K562 (cell line): ENCODE measurements at regions not wholly inside any gene's neighbourhood (a gene's known extent, or its start where the extent isn't known, plus 50 kb on each side); places are given as distances from the start of the nearest gene placed in this dataset.

ENCODE experiments used
- IFI16 ChIP-seq: fragments of 250-450 bp; sonication (Bioruptor Pico); IDR thresholded peaks from 2 replicates; pipeline ENCODE4 v2.1.2; 2022; ENCODE audit warnings: mild to moderate bottlenecking, inconsistent platforms
- KLF16 ChIP-seq: IDR thresholded peaks from 2 replicates; pipeline ENCODE4 v1.6.1; 2016; ENCODE audit warnings: antibody characterized with exemption
- SETDB1 ChIP-seq: IDR thresholded peaks from one replicate; pipeline ENCODE4 v1.6.1; 2012; ENCODE audit warnings: low read length, control low read depth, inconsistent platforms
- TAL1 ChIP-seq: fragments of 450-650 bp; IDR thresholded peaks from 2 replicates; pipeline ENCODE4 v1.6.1; 2016; ENCODE audit warnings: mild to moderate bottlenecking
- ZNF140 ChIP-seq: fragments of 250-450 bp; sonication (Bioruptor Pico); IDR thresholded peaks from 2 replicates; pipeline ENCODE4 v1.8.0; 2021; ENCODE audit warnings: moderate library complexity, mild to moderate bottlenecking, inconsistent platforms
- TF ChIP-seq, protein P1 (sequence below): fragments of 250-450 bp; sonication (Bioruptor Pico); IDR thresholded peaks from 2 replicates; pipeline ENCODE4 v1.4.0; 2020; ENCODE audit warnings: mild to moderate bottlenecking, moderate library complexity, borderline replicate concordance
- TF ChIP-seq, protein P2 (sequence below), 2 experiments: fragments of 450-650 bp in 1 of 2; sonication (generic) in 1 of 2; formaldehyde crosslinking; conservative IDR thresholded peaks; 2 replicates each; pipeline versions ENCODE4 v1.4.0 to v1.8.1; 2020 to 2022; ENCODE audit warnings: mild to moderate bottlenecking in 1 of 2, missing genetic modification reagents in 1 of 2
- TF ChIP-seq, protein P3 (sequence below): fragments of 250-450 bp; sonication (Bioruptor Pico); IDR thresholded peaks from 2 replicates; pipeline ENCODE4 v1.5.0; 2021
- TF ChIP-seq, protein P4 (sequence below): fragments of 450-650 bp; formaldehyde crosslinking; IDR thresholded peaks from 2 replicates; pipeline ENCODE4 v1.4.0; 2020; ENCODE audit warnings: mild to moderate bottlenecking, moderate library complexity

DNA sequence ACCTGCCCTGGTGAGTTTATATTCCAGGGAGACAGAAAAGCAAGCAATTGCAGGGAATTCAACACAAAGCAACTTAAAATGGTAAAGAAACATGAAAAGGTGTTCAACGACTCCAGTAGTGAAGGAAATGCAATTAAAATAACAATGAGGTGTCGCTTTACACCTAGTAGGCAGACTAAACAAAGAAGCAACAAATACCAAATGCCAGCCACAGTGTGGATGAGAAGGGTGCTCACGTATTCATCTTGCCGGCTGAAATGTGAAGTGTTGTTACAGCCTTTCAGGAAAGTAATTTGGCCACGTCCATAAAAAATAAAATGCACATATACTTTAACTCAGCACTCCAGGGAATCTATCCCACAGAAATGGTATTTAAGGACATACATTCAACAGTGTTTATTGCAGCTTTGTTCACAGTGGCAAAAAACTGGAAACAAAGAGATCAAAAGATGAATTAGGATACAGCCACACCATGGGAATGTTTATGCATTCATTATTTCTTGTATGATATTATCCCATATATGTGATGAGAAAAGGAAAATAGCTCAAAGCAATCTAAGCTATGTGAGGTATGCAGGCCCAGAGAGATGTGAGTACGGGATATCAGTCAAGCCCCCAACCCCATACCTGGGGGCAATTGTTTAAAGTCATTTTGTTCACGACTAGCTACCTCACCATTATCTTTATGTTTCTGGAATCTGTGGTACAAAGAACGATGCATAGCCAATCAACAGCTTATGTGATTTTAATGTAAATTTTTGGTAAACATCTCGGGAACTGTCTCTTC is 266.0 kb upstream of the SOX4 start (continued):
- TF ChIP-seq, protein P1, sequence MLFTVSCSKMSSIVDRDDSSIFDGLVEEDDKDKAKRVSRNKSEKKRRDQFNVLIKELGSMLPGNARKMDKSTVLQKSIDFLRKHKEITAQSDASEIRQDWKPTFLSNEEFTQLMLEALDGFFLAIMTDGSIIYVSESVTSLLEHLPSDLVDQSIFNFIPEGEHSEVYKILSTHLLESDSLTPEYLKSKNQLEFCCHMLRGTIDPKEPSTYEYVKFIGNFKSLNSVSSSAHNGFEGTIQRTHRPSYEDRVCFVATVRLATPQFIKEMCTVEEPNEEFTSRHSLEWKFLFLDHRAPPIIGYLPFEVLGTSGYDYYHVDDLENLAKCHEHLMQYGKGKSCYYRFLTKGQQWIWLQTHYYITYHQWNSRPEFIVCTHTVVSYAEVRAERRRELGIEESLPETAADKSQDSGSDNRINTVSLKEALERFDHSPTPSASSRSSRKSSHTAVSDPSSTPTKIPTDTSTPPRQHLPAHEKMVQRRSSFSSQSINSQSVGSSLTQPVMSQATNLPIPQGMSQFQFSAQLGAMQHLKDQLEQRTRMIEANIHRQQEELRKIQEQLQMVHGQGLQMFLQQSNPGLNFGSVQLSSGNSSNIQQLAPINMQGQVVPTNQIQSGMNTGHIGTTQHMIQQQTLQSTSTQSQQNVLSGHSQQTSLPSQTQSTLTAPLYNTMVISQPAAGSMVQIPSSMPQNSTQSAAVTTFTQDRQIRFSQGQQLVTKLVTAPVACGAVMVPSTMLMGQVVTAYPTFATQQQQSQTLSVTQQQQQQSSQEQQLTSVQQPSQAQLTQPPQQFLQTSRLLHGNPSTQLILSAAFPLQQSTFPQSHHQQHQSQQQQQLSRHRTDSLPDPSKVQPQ (CRISPR knock-in tag), result no peak
- TF ChIP-seq SETDB1 (no peak), IFI16 (CRISPR knock-in tag) (no peak), KLF16 (no peak), TAL1 (no peak), ZNF140 (CRISPR knock-in tag) (no peak)
- TF ChIP-seq, protein P2, sequence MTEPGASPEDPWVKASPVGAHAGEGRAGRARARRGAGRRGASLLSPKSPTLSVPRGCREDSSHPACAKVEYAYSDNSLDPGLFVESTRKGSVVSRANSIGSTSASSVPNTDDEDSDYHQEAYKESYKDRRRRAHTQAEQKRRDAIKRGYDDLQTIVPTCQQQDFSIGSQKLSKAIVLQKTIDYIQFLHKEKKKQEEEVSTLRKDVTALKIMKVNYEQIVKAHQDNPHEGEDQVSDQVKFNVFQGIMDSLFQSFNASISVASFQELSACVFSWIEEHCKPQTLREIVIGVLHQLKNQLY (CRISPR knock-in tag; conservative IDR thresholded peaks at IDR 0.05), result no peak
- TF ChIP-seq, protein P3, sequence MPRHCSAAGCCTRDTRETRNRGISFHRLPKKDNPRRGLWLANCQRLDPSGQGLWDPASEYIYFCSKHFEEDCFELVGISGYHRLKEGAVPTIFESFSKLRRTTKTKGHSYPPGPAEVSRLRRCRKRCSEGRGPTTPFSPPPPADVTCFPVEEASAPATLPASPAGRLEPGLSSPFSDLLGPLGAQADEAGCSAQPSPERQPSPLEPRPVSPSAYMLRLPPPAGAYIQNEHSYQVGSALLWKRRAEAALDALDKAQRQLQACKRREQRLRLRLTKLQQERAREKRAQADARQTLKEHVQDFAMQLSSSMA (CRISPR knock-in tag), result no peak
- TF ChIP-seq, protein P4, sequence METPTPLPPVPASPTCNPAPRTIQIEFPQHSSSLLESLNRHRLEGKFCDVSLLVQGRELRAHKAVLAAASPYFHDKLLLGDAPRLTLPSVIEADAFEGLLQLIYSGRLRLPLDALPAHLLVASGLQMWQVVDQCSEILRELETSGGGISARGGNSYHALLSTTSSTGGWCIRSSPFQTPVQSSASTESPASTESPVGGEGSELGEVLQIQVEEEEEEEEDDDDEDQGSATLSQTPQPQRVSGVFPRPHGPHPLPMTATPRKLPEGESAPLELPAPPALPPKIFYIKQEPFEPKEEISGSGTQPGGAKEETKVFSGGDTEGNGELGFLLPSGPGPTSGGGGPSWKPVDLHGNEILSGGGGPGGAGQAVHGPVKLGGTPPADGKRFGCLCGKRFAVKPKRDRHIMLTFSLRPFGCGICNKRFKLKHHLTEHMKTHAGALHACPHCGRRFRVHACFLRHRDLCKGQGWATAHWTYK, result no peak
- TF ChIP-seq, all 486 proteins: peak for 0
